ENCODE measurements at regions not wholly inside any gene's neighbourhood (a gene's known extent, or its start where the extent isn't known, plus 50 kb on each side); places are given as distances from the start of the nearest gene placed in this dataset.

- Histone ChIP-seq H3K9me3 (replicated peaks in 1 of 3) (no peaks in the 10 kb centered on the region), H3K27ac (no peak overlapping the region), H3K27me3 (no peaks in the 10 kb centered on the region), H3K36me3 (replicated peaks in 1 of 2) (no peaks in the 10 kb centered on the region), H3K4me1 (replicated peaks in 1 of 2) (no peaks in the 10 kb centered on the region), H3K4me3 (no peak overlapping the region)
- 65 to 81% (median 74%) methylated on average over 2 of the region's 2 CpGs for WGBS, 4 donors
- no peak for DNase-seq
- intact Hi-C loops (cut with DNase I) = no loop called here
- no peak for TF ChIP-seq POLR2A (IDR thresholded peaks at IDR 0.05)
- TF ChIP-seq, protein P1, sequence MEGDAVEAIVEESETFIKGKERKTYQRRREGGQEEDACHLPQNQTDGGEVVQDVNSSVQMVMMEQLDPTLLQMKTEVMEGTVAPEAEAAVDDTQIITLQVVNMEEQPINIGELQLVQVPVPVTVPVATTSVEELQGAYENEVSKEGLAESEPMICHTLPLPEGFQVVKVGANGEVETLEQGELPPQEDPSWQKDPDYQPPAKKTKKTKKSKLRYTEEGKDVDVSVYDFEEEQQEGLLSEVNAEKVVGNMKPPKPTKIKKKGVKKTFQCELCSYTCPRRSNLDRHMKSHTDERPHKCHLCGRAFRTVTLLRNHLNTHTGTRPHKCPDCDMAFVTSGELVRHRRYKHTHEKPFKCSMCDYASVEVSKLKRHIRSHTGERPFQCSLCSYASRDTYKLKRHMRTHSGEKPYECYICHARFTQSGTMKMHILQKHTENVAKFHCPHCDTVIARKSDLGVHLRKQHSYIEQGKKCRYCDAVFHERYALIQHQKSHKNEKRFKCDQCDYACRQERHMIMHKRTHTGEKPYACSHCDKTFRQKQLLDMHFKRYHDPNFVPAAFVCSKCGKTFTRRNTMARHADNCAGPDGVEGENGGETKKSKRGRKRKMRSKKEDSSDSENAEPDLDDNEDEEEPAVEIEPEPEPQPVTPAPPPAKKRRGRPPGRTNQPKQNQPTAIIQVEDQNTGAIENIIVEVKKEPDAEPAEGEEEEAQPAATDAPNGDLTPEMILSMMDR (IDR thresholded peaks at IDR 0.05) = no peak
Observed at GRCh38 chr13:85537601-85538000, 261.6 kb downstream of the SLITRK6 start.

DNA sequence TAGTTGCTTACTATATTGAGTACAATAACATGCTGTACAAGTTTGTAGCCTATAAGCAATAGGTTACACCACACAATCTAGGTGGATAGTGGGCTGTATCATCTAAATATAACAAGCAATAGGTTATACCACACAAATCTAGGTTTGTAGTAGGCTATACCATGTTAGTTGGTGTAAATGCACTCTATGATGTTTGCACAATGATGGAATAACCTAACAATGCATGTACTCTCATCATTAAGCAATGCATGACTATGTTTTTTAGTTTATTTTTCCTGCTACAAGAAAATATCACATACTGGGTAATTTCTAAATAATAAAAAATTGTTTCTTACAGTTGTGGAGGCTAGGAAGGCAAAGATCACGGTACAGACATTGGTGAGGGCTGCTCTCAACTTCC, 262.5 kb downstream of the SLITRK6 start:
- intact Hi-C loops (cut with DNase I) = no loop called here
- H3K27ac ChIP-seq = no peak overlapping the region
- no peaks in the 10 kb centered on the region for H3K36me3 ChIP-seq (replicated peaks in 1 of 2)
- no peak for DNase-seq
- no peak for TF ChIP-seq POLR2A (IDR thresholded peaks at IDR 0.05)
- TF ChIP-seq, protein P1 (IDR thresholded peaks at IDR 0.05) = no peak
- H3K4me1 ChIP-seq (replicated peaks in 1 of 2) = no peaks in the 10 kb centered on the region
- no peaks in the 10 kb centered on the region for H3K27me3 ChIP-seq
- no peaks in the 10 kb centered on the region for H3K9me3 ChIP-seq (replicated peaks in 1 of 3)
- WGBS, 4 donors = 66 to 84% (median 79%) methylated on average over 1 of the region's 1 CpG
- H3K4me3 ChIP-seq = no peak overlapping the region

DNA sequence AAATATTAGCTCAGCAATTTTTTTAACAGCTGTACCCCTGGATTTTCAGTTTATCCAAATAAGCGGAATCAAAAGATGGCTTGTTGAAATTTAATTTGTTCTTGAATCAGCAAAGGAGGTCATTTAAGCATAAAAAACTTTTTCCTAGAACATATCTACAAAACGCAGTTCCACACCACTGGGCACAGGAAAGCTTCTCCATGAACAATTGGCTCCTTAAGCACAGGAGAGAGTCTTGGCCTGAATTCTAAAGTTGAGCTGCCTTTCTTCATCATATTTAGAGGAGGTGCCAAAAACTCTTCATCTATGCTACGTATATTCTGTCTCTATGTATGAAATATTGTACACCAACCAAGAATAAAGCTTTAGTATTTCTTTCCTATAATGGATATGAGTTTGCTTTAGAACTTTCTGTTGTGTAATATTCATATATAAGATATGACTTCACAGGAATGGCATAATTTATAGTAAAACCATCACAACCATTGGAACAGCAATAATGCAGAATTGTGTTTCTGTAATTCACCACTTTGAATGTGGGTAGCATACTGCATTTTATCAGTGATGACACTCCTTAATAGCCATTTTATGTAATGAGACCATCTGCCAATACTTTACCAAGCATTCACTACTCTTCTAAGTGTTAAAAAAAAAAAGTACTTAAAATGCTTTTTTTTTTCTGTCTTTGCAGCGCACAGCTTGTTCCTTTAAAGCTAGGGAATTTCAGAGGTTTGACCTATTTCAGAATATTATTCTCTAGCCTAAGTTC, 263.7 kb downstream of the SLITRK6 start:
- Histone ChIP-seq H3K27me3 (no peaks in the 10 kb centered on the region), H3K9me3 (replicated peaks in 1 of 3) (no peaks in the 10 kb centered on the region), H3K27ac (no peak overlapping the region), H3K4me1 (replicated peaks in 1 of 2) (no peaks in the 10 kb centered on the region), H3K4me3 (no peak overlapping the region), H3K36me3 (replicated peaks in 1 of 2) (no peaks in the 10 kb centered on the region)
- TF ChIP-seq POLR2A (IDR thresholded peaks at IDR 0.05) = no peak
- TF ChIP-seq, protein P1 (IDR thresholded peaks at IDR 0.05) = no peak
- DNase-seq = no peak
- intact Hi-C loops (cut with DNase I) = no loop called here
- 77 to 84% (median 79%) methylated on average over 4 of the region's 4 CpGs for WGBS, 4 donors

DNA sequence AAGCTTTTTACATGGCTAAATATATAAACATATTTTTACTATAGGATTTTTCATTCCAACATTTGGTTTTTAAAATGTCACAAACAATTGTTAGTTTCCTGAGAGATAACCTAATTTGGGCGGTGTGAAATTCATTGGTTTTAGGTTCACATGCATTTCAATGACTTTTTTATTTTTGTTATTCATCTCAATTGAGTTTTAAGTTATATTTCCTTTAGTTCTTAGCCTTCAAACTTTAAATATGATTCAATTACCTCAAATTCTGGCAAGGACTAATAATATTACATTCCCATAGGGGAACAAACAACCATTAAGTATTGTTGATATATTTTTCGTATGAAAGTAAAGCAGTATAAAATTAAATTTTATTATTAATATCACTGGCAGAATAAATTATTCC, 265.3 kb downstream of the SLITRK6 start:
- TF ChIP-seq POLR2A (IDR thresholded peaks at IDR 0.05) = no peak
- TF ChIP-seq, protein P1 (IDR thresholded peaks at IDR 0.05) = no peak
- H3K36me3 ChIP-seq (replicated peaks in 1 of 2) = no peaks in the 10 kb centered on the region
- no peak for DNase-seq
- no peaks in the 10 kb centered on the region for H3K9me3 ChIP-seq (replicated peaks in 1 of 3)
- no peak overlapping the region for H3K4me3 ChIP-seq
- no peak overlapping the region for H3K27ac ChIP-seq
- H3K4me1 ChIP-seq (replicated peaks in 1 of 2) = no peaks in the 10 kb centered on the region
- intact Hi-C loops (cut with DNase I) = no loop called here
- 72 to 82% (median 73%) methylated on average over 2 of the region's 2 CpGs for WGBS, 4 donors
- H3K27me3 ChIP-seq = no peaks in the 10 kb centered on the region

All from adrenal gland (tissue), 9 donors.